ENCODE measurements at regions not wholly inside any gene's neighbourhood (a gene's known extent, or its start where the extent isn't known, plus 50 kb on each side); places are given as distances from the start of the nearest gene placed in this dataset.

DNA sequence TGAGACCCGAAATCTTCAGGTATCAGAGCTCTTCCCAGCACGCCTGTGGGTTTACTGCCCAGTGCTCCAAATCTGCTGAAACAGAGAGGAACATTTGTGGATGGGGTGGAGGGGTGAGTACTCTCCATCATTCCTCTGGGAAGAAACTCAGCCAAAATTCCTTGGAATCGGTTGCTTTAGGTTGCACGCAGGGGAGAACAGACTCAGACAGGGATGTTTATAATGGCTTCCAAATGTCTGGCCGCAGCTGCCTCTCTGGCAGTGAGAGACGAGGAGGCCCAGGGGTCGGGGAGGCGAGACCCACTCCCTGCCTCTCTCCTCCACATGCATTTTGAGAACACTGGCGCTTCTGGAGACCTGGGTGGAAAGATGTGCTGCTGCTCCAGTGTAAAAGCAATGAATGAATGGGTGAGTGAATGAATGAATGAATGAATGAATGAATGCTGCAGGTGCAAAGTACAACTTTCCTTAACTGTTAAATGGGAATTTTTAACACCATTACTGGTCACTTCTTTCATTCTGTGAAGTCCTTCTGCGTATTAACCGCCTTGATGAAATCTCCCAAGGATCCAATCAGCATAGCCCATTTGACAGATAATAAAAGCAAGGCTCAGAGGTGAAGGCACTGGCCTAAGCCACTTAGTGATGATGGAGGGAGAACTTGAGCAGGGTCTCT is 437.4 kb downstream of the MIAT start:
- Histone ChIP-seq H3K27ac (ENCODE audit: low read depth, low read length, poor library complexity, severe bottlenecking) (no peak overlapping the region), H3K4me2 (ENCODE audit: low read length) (no peak overlapping the region), H3K36me3 (ENCODE audit: insufficient read depth, low read length) (no peaks in the 10 kb centered on the region), H3K9me2 (ENCODE audit: low read depth, low read length) (no peaks in the 10 kb centered on the region), H3K4me1 (ENCODE audit: insufficient read depth, low read length, severe bottlenecking) (no peaks in the 10 kb centered on the region), H4K20me1 (ENCODE audit: insufficient read depth, low read length) (no peaks in the 10 kb centered on the region), H3K27me3 (ENCODE audit: insufficient read depth, low read length) (no peaks in the 10 kb centered on the region), H3K9me3 (ENCODE audit: low read length) (no peaks in the 10 kb centered on the region), H2AFZ (ENCODE audit: low read length) (no peak overlapping the region), H3K79me2 (ENCODE audit: insufficient read depth, low read length) (no peaks in the 10 kb centered on the region), H3K4me3 (ENCODE audit: low read depth, low read length, poor library complexity, severe bottlenecking) (no peak overlapping the region), H3F3A (ENCODE audit: insufficient read depth, low read length) (no peaks in the 10 kb centered on the region), H3K9ac (ENCODE audit: low read length) (no peak overlapping the region)
- TF ChIP-seq CTCF (IDR thresholded peaks at IDR 0.05; ENCODE audit: low read length) (no peak), EZH2 (IDR thresholded peaks at IDR 0.05; ENCODE audit: borderline replicate concordance, low read length) (no peak)

GRCh38 chr22:27097506-27097905 is 440.1 kb downstream of the MIAT start:
- Histone ChIP-seq H4K20me1 (ENCODE audit: insufficient read depth, low read length) (no peaks in the 10 kb centered on the region), H3K9me3 (ENCODE audit: low read length) (no peaks in the 10 kb centered on the region), H3K4me3 (ENCODE audit: low read depth, low read length, poor library complexity, severe bottlenecking) (no peak overlapping the region), H3K79me2 (ENCODE audit: insufficient read depth, low read length) (no peaks in the 10 kb centered on the region), H3K27me3 (ENCODE audit: insufficient read depth, low read length) (no peaks in the 10 kb centered on the region), H3K9ac (ENCODE audit: low read length) (no peak overlapping the region), H3K36me3 (ENCODE audit: insufficient read depth, low read length) (no peaks in the 10 kb centered on the region), H3K4me2 (ENCODE audit: low read length) (no peak overlapping the region), H3K4me1 (ENCODE audit: insufficient read depth, low read length, severe bottlenecking) (no peaks in the 10 kb centered on the region), H3F3A (ENCODE audit: insufficient read depth, low read length) (no peaks in the 10 kb centered on the region), H3K9me2 (ENCODE audit: low read depth, low read length) (no peaks in the 10 kb centered on the region), H2AFZ (ENCODE audit: low read length) (no peak overlapping the region), H3K27ac (ENCODE audit: low read depth, low read length, poor library complexity, severe bottlenecking) (no peak overlapping the region)
- no peak for TF ChIP-seq CTCF (IDR thresholded peaks at IDR 0.05; ENCODE audit: low read length)
- TF ChIP-seq EZH2 (IDR thresholded peaks at IDR 0.05; ENCODE audit: borderline replicate concordance, low read length): no peak

DNA sequence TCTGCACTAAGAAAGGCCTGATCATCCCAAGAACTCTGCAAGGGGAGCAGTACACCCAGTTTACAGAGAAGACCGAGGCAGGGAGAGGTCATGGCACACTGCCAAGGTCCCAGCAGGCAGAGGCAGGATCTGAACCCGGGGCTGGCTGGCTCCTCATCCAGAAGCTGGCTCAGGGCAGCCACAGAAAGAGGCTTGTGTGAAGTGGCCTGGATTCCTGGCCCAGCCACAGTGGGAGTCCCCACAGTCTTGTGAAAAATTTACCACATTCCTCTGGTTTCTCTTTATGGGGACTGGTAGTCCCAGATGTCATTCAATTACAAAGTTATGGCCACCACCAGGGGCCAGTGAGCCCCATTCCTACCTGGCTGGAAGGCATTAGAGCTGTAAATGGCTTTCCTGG is 440.5 kb downstream of the MIAT start:
- Histone ChIP-seq H3K79me2 (ENCODE audit: insufficient read depth, low read length) (no peaks in the 10 kb centered on the region), H3K27me3 (ENCODE audit: insufficient read depth, low read length) (no peaks in the 10 kb centered on the region)

More for the DNA sequence above, 440.5 kb downstream of the MIAT start:
- Histone ChIP-seq H3K9ac (ENCODE audit: low read length) (no peak overlapping the region), H3F3A (ENCODE audit: insufficient read depth, low read length) (no peaks in the 10 kb centered on the region), H3K4me1 (ENCODE audit: insufficient read depth, low read length, severe bottlenecking) (no peaks in the 10 kb centered on the region), H4K20me1 (ENCODE audit: insufficient read depth, low read length) (no peaks in the 10 kb centered on the region), H3K27ac (ENCODE audit: low read depth, low read length, poor library complexity, severe bottlenecking) (no peak overlapping the region), H3K9me2 (ENCODE audit: low read depth, low read length) (no peaks in the 10 kb centered on the region), H3K9me3 (ENCODE audit: low read length) (no peaks in the 10 kb centered on the region), H3K4me2 (ENCODE audit: low read length) (no peak overlapping the region), H2AFZ (ENCODE audit: low read length) (no peak overlapping the region), H3K4me3 (ENCODE audit: low read depth, low read length, poor library complexity, severe bottlenecking) (no peak overlapping the region), H3K36me3 (ENCODE audit: insufficient read depth, low read length) (no peaks in the 10 kb centered on the region)
- TF ChIP-seq EZH2 (IDR thresholded peaks at IDR 0.05; ENCODE audit: borderline replicate concordance, low read length): no peak
- TF ChIP-seq CTCF (IDR thresholded peaks at IDR 0.05; ENCODE audit: low read length): no peak

Data from OCI-LY1 (cell line).